ENCODE measurements at regions not wholly inside any gene's neighbourhood (a gene's known extent, or its start where the extent isn't known, plus 50 kb on each side); places are given as distances from the start of the nearest gene placed in this dataset.

DNA sequence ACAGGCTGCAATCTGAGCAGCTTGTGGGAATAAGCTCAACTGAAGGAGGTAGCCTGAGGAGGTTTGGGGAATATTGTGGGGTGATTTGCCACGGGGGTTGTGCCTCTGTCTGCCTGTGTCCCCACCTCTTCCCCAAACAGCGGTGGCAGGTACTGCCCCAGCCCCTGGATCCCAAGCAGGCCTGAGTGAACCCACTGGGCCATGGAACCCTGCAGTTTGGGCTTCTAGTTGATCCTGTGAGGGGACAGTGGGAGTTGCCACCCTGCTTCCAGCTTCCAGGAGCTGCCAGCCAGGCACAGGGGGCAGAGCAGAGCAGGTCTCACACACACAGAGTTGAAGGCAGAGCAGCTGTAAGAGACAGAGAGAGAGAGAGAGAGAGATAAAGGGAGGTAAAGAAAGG is 97.4 kb downstream of the PJA1 start:
- DNase-seq: no peak
- H3K36me3 ChIP-seq: no peaks in the 10 kb centered on the region

DNA sequence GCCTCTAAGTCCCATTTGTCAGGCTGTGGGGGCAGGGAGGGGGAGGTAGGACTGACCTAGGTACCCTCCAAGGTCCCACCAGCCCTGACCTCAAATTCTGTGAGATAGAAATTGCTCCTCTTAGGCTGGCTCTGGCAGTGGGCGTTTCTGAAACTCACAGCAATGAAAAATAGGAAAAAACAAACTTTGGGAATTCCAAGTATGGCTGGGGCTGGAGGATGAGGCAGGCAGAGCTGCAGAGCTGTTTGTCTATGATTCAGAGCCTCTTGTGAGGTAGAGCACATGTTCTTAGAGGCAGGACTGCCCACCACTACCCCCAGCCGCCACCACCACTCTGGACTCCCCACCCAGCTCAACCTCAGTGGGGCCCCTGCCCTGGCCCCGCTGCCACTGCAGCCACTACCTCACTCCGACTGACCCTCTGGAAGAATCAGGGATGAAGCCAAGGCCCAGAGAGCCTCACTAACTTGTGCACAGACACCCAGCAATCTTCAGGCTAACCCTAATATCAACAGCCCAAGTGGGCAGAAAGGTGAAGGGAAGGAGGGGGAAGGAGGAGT is 98.2 kb downstream of the PJA1 start:
- Histone ChIP-seq H3K4me1 (no peaks in the 10 kb centered on the region), H3K9ac (ENCODE audit: low read depth in 2 of 2, low read length in 2 of 2) (no peak overlapping the region), H3K27me3 (no peaks in the 10 kb centered on the region), H3K9me3 (no peaks in the 10 kb centered on the region), H3K36me3 (no peaks in the 10 kb centered on the region), H3K4me3 (no peak overlapping the region), H3K27ac (no peak overlapping the region)
- DNase-seq: no peak
- TF ChIP-seq, protein P1, sequence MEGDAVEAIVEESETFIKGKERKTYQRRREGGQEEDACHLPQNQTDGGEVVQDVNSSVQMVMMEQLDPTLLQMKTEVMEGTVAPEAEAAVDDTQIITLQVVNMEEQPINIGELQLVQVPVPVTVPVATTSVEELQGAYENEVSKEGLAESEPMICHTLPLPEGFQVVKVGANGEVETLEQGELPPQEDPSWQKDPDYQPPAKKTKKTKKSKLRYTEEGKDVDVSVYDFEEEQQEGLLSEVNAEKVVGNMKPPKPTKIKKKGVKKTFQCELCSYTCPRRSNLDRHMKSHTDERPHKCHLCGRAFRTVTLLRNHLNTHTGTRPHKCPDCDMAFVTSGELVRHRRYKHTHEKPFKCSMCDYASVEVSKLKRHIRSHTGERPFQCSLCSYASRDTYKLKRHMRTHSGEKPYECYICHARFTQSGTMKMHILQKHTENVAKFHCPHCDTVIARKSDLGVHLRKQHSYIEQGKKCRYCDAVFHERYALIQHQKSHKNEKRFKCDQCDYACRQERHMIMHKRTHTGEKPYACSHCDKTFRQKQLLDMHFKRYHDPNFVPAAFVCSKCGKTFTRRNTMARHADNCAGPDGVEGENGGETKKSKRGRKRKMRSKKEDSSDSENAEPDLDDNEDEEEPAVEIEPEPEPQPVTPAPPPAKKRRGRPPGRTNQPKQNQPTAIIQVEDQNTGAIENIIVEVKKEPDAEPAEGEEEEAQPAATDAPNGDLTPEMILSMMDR (IDR thresholded peaks at IDR 0.05): no peak
- intact Hi-C loops (cut with DNase I): no loop called here

More for the DNA sequence above, 97.4 kb downstream of the PJA1 start:
- Histone ChIP-seq H3K9ac (ENCODE audit: low read depth in 2 of 2, low read length in 2 of 2) (no peak overlapping the region), H3K4me1 (no peaks in the 10 kb centered on the region), H3K27me3 (no peaks in the 10 kb centered on the region), H3K27ac (no peak overlapping the region), H3K4me3 (no peak overlapping the region), H3K9me3 (no peaks in the 10 kb centered on the region)
- TF ChIP-seq, protein P1 (IDR thresholded peaks at IDR 0.05): no peak
- intact Hi-C loops (cut with DNase I): no loop called here

DNA sequence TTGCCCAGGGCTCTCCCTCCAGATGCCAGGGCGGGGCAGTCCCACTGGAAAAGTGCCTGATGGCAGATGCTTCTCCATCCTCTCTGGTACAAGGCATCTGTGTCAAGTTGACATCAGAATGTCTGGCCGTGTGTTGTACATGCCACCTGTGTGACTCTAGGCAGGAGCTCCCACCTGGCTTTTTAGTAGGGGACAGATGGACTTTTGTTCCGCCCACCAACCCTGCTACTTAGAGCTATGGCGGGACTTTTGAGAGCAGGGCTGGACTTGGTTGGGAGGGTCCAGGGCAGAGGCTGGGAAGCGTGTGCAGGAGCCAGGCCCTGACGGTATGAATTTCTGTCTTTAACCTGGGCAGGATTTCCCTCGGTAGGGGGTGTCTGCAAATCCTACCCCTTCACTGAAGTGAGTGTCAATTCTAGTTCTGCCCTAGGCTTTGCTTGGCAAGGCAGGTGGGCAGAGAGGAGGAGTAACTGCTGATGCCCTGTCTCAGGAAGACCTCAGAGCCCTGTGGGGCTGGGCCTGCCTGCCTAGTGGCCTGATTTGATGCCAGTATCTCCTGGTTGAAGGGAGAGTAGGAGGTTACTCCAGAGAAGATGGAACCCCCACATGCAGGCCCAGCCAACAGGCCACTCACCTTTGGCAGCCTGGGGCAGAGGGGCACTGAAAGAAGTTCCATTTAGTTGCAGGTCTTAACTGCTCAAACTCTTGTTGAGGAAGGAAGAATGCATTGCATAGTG is 99.1 kb downstream of the PJA1 start:
- intact Hi-C loops (cut with DNase I): no loop called here
- Histone ChIP-seq H3K9me3 (no peaks in the 10 kb centered on the region), H3K4me1 (no peaks in the 10 kb centered on the region), H3K27ac (no peak overlapping the region), H3K27me3 (no peaks in the 10 kb centered on the region), H3K4me3 (no peak overlapping the region), H3K9ac (ENCODE audit: low read depth in 2 of 2, low read length in 2 of 2) (no peak overlapping the region), H3K36me3 (no peaks in the 10 kb centered on the region)
- DNase-seq: no peak
- TF ChIP-seq, protein P1 (IDR thresholded peaks at IDR 0.05): no peak

DNA sequence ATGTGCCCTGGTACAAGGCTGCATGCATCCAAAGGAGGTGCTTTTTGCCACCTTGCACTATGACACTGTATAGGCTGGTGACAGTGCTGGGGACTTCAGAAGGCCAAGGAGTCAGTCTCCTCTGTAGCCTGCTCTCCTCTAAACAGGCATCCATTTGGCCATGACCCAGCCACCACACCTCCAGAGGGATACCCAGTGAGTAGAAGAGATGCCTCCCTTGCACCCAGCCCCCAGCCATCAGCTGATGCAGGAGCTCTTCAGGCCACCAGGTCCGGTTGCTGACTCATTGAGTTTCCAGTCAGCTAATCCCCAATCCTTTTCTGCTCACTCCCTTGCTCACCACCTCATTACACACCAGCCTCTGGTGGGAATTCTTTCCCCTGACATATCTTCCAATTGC is 99.8 kb downstream of the PJA1 start:
- Histone ChIP-seq H3K27me3 (no peaks in the 10 kb centered on the region), H3K27ac (no peak overlapping the region), H3K9ac (ENCODE audit: low read depth in 2 of 2, low read length in 2 of 2) (no peak overlapping the region), H3K4me1 (no peaks in the 10 kb centered on the region), H3K36me3 (no peaks in the 10 kb centered on the region), H3K4me3 (no peak overlapping the region), H3K9me3 (no peaks in the 10 kb centered on the region)
- TF ChIP-seq, protein P1 (IDR thresholded peaks at IDR 0.05): no peak
- DNase-seq: no peak
- intact Hi-C loops (cut with DNase I): no loop called here

DNA sequence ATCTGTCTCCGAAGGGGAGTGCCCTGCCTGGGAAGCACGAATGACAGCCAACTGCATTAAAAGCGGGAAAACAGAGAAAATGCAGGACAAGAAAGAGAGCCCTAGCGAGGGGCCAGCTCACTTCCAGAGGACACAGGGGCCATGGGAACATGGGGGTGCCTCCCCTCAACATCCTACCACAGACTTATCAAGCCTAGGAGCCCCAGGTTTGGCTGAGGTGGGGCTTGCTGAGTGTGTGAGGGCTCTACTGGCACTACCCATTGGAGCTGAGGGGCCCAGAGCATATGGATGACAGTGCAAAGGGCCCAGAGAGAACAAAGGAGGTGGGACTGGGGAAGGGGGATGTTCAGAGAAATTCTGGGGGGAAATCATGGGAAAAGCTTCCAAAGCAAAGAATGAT is 101.8 kb downstream of the PJA1 start:
- intact Hi-C loops (cut with DNase I): no loop called here

More for the DNA sequence above, 101.8 kb downstream of the PJA1 start:
- Histone ChIP-seq H3K27ac (no peak overlapping the region), H3K9me3 (no peaks in the 10 kb centered on the region), H3K4me1 (no peaks in the 10 kb centered on the region), H3K27me3 (no peaks in the 10 kb centered on the region), H3K36me3 (no peaks in the 10 kb centered on the region), H3K4me3 (no peak overlapping the region), H3K9ac (ENCODE audit: low read depth in 2 of 2, low read length in 2 of 2) (no peak overlapping the region)
- DNase-seq: no peak
- TF ChIP-seq, protein P1 (IDR thresholded peaks at IDR 0.05): no peak

Data from colonic mucosa (tissue), 4 donors.